Astrocyte (in vitro differentiated cells and primary cell): ENCODE measurements at regions not wholly inside any gene's neighbourhood (a gene's known extent, or its start where the extent isn't known, plus 50 kb on each side); places are given as distances from the start of the nearest gene placed in this dataset.

Experiments used
- DNase-seq: peaks from one replicate; pipeline ENCODE4 v3.0.0-alpha.2; 2010; ENCODE audit warnings: low read depth
- FAIRE-seq: peaks from 2 replicates; lab custom pipeline; 2011; peaks lifted over from hg19 to GRCh38; lab: Jason Lieb, UNC
- H2AFZ ChIP-seq: 2 replicates; pipeline ENCODE4 v1.6.0; 2012; ENCODE audit warnings: low read depth, low read length, inconsistent platforms
- H3K27ac ChIP-seq: 2 replicates; pipeline ENCODE4 v1.5.1; 2011; ENCODE audit warnings: low read depth, low read length, inconsistent platforms
- H3K27me3 ChIP-seq: 2 replicates; pipeline ENCODE4 v1.6.0; 2011; ENCODE audit warnings: low read length, inconsistent platforms; ENCODE audit not compliant: insufficient read depth
- H3K36me3 ChIP-seq: 2 replicates; pipeline ENCODE4 v1.5.1; 2011; ENCODE audit warnings: low read length, inconsistent platforms; ENCODE audit not compliant: insufficient read depth
- H3K4me1 ChIP-seq: 2 replicates; pipeline ENCODE4 v1.5.1; 2011; ENCODE audit warnings: low read length, inconsistent platforms; ENCODE audit not compliant: insufficient read depth
- H3K4me2 ChIP-seq: 2 replicates; pipeline ENCODE4 v1.6.0; 2012; ENCODE audit warnings: low read length, inconsistent platforms
- H3K4me3 ChIP-seq: 2 replicates; pipeline ENCODE4 v1.5.1; 2011; ENCODE audit warnings: low read depth, mild to moderate bottlenecking, low read length, inconsistent platforms; ENCODE audit not compliant: insufficient read depth
- H3K79me2 ChIP-seq: 2 replicates; pipeline ENCODE4 v1.6.0; 2012; ENCODE audit warnings: mild to moderate bottlenecking, low read length, inconsistent platforms; ENCODE audit not compliant: insufficient read depth
- H3K9ac ChIP-seq: 2 replicates; pipeline ENCODE4 v1.6.0; 2012; ENCODE audit warnings: mild to moderate bottlenecking, low read length, inconsistent platforms
- H3K9me3 ChIP-seq: 2 replicates; pipeline ENCODE4 v1.5.1; 2012; ENCODE audit warnings: low read depth, mild to moderate bottlenecking, low read length, inconsistent platforms; ENCODE audit not compliant: insufficient read depth
- H4K20me1 ChIP-seq: 2 replicates; pipeline ENCODE4 v1.6.0; 2012; ENCODE audit warnings: low read length, inconsistent platforms; ENCODE audit not compliant: insufficient read depth
- H3K27ac Mint-ChIP-seq: one replicate; pipeline ENCODE4 v1.8.0; 2021; ENCODE audit warnings: mild to moderate bottlenecking, mixed read lengths; ENCODE audit not compliant: unreplicated experiment
- H3K27me3 Mint-ChIP-seq: one replicate; pipeline ENCODE4 v1.8.0; 2021; ENCODE audit warnings: low read depth, mixed read lengths; ENCODE audit not compliant: unreplicated experiment
- H3K36me3 Mint-ChIP-seq: one replicate; pipeline ENCODE4 v1.8.0; 2021; ENCODE audit warnings: low read depth, mixed read lengths; ENCODE audit not compliant: unreplicated experiment
- H3K4me1 Mint-ChIP-seq: one replicate; pipeline ENCODE4 v1.8.0; 2021; ENCODE audit warnings: low read depth, mixed read lengths; ENCODE audit not compliant: unreplicated experiment
- H3K4me3 Mint-ChIP-seq: one replicate; pipeline ENCODE4 v1.8.0; 2021; ENCODE audit warnings: mild to moderate bottlenecking, moderate library complexity, mixed read lengths; ENCODE audit not compliant: unreplicated experiment
- H3K9me3 Mint-ChIP-seq: one replicate; pipeline ENCODE4 v1.8.0; 2021; ENCODE audit warnings: mild to moderate bottlenecking, mixed read lengths; ENCODE audit not compliant: unreplicated experiment
- CTCF ChIP-seq: IDR thresholded peaks from 2 replicates; pipeline ENCODE4 v1.5.1; 2011; ENCODE audit warnings: low read depth, mild to moderate bottlenecking, inconsistent platforms, low read length, moderate library complexity; ENCODE audit not compliant: insufficient read depth
- EZH2 ChIP-seq: IDR thresholded peaks from 2 replicates; pipeline ENCODE4 v1.6.1; 2012; ENCODE audit warnings: mild to moderate bottlenecking, low read length, inconsistent platforms; ENCODE audit not compliant: insufficient read depth

- Histone ChIP-seq H3K36me3 (no peaks in the 10 kb centered on the region), H3K4me3 (no peak overlapping the region), H3K27me3 (no peaks in the 10 kb centered on the region), H4K20me1 (no peaks in the 10 kb centered on the region), H3K4me2 (no peak overlapping the region), H3K79me2 (no peaks in the 10 kb centered on the region), H2AFZ (no peak overlapping the region), H3K9me3 (peaks cover 3% of the 10 kb centered on the region), H3K9ac (no peak overlapping the region), H3K27ac (no peak overlapping the region), H3K4me1 (no peaks in the 10 kb centered on the region)
- Mint-ChIP-seq H3K27me3 (peaks cover 7% of the 10 kb centered on the region), H3K4me3 (no peak overlapping the region), H3K4me1 (no peaks in the 10 kb centered on the region), H3K36me3 (no peaks in the 10 kb centered on the region), H3K27ac (no peak overlapping the region), H3K9me3 (no peaks in the 10 kb centered on the region)
- TF ChIP-seq CTCF (no peak), EZH2 (no peak)
- FAIRE-seq = no peak
- no peak for DNase-seq
These were observed 370.1 kb downstream of the ADRA2A start for GRCh38 chr10:111446966-111447365.

- no peaks in the 10 kb centered on the region for H3K9me3 ChIP-seq
- no peak overlapping the region for H3K4me2 ChIP-seq
- Mint-ChIP-seq H3K4me1 (no peaks in the 10 kb centered on the region), H3K36me3 (no peaks in the 10 kb centered on the region), H3K27ac (no peak overlapping the region), H3K27me3 (peaks cover 6% of the 10 kb centered on the region), H3K4me3 (no peak overlapping the region), H3K9me3 (peaks cover 2% of the 10 kb centered on the region)
- DNase-seq (no peak), FAIRE-seq (no peak)
- H3K27me3 ChIP-seq = no peaks in the 10 kb centered on the region
- H3K9ac ChIP-seq = no peak overlapping the region
- no peak overlapping the region for H3K4me3 ChIP-seq
- no peak for TF ChIP-seq CTCF
- TF ChIP-seq EZH2 = no peak
- H3K4me1 ChIP-seq = no peaks in the 10 kb centered on the region
- H2AFZ ChIP-seq = no peak overlapping the region
- H3K27ac ChIP-seq = no peak overlapping the region
- no peaks in the 10 kb centered on the region for H3K36me3 ChIP-seq
- no peaks in the 10 kb centered on the region for H4K20me1 ChIP-seq
- H3K79me2 ChIP-seq = no peaks in the 10 kb centered on the region
These were observed 375.3 kb downstream of the ADRA2A start for GRCh38 chr10:111452153-111452552.

GRCh38 chr10:111455776-111456426 lies 379.1 kb downstream of the ADRA2A start:
- Histone ChIP-seq H3K27me3 (no peaks in the 10 kb centered on the region), H3K36me3 (no peaks in the 10 kb centered on the region), H3K4me2 (no peak overlapping the region), H3K79me2 (no peaks in the 10 kb centered on the region), H3K4me1 (no peaks in the 10 kb centered on the region), H4K20me1 (no peaks in the 10 kb centered on the region), H3K27ac (no peak overlapping the region), H3K9ac (no peak overlapping the region), H3K9me3 (no peaks in the 10 kb centered on the region), H3K4me3 (no peak overlapping the region), H2AFZ (no peak overlapping the region)
- Mint-ChIP-seq H3K27me3 (peaks cover 11% of the 10 kb centered on the region), H3K4me1 (no peaks in the 10 kb centered on the region), H3K4me3 (no peak overlapping the region), H3K9me3 (peaks cover 2% of the 10 kb centered on the region), H3K36me3 (no peaks in the 10 kb centered on the region), H3K27ac (no peak overlapping the region)
- FAIRE-seq (no peak), DNase-seq (no peak)
- TF ChIP-seq EZH2 (no peak), CTCF (no peak)
